ENCODE measurements at regions not wholly inside any gene's neighbourhood (a gene's known extent, or its start where the extent isn't known, plus 50 kb on each side); places are given as distances from the start of the nearest gene placed in this dataset.
A peak's percentile ranks its signal among the peaks of the same experiment; 100 is the strongest.
"Not testable (repeated sequence)": the region's sequence is repeated elsewhere in the genome, so short reads cannot be mapped to it uniquely, and the experiment has no call there.

DNA sequence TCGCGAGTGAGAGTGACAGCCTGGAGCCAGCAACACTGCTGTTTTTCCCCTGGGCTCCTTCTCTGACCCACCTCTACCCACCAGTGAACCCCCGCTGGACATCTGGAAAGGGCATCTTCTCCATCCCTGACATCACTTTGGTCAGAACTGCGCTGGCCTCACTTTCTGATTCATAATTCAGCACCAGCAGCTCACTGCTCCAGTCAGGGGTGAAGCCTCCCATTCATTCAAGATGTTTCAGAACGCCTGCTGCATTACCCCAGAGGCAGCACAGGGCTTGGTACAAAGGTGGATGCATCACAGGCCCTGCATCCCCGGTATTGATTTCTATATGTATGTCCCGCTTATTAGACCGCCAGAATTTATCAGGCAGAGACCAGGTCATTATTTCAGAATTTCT lies 182.8 kb upstream of the TSHZ3 start:
- DNase-seq, result no peak

GRCh38 chr19:31533114-31533513 lies 183.9 kb upstream of the TSHZ3 start:
- DNase-seq, result no peak

DNA sequence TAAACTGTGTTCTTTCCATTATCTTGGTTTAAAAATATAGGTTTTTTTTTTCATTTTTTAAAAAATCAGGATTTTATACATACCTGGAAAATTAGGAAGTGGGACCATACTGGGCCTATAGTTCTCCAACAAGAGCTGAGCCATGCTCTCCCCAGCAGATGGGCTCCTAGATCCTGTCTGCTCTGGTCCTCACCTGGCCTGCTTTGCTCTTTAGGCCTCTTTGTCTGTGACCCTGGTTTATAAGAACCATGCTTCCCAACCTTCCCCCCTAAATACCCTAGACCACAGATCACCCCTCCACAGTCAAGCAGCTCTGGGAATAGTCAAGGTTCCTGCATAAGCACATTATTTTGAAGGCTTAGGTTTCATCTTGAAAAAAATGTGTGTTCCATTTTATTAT lies 185.0 kb upstream of the TSHZ3 start:
- DNase-seq, result no peak

DNA sequence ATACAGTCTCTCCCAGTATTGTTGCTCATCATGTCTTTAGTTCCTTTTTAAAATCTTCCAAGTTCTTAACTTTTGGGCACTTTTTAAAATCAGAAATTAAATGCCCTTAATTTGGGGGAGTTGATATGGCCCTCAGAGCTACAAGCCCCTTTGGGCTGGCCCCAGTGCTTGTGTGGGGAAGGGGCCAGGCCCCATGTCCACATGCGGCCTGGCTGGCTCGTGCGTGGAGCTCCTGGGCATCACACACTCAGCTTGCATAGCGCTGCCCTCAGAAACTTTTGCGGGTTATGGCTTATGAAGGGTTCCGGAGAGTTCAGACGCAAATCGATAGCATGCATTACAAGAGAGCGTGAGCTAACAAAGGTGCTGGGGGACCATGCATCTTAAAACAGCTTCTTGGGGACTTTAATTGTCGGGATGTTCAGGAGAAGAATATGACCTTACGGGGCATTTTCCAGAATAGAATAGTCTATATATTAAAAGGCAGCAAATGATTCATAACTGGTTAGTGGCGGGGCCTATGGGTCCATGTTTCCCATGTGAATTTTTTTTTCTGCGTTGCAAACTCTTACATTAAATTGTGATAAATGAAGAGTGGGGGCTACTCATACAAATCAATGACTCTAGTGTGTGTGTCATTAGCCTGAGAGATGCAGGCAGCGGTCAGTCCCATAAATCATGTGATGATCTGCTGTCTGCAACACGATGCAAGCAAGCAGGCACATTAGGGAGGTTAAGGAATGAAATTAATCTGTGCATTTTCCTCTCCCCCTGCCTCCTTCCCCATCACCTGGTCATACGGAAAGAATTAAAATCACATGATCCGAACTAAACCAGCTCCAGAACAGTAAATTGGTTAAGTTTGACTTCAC lies 185.8 kb upstream of the TSHZ3 start:
- DNase-seq, result no peak

GRCh38 chr19:31535691-31536460 lies 186.6 kb upstream of the TSHZ3 start:
- no peak for DNase-seq

GRCh38 chr19:31537136-31537535 lies 187.9 kb upstream of the TSHZ3 start:
- DNase-seq, result no peak

DNA sequence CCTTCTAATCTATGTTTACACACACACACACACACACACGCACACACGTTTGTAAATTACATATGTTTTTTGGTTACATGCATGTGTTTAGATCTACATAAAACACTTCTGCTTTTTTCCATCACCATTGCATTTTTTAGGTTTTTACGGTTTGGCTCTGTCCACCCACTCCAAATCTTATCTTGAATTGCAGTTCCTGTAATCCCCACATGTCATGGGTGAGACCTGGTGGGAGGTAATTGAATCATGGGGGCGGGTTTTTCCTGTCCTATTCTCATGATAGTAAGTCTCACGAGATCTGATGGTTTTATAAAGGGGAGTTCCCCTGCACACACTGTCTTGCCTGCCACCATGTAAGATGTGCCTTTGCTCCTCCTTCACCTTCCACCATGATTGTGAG lies 188.7 kb upstream of the TSHZ3 start:
- DNase-seq, result not testable (repeated sequence)

GRCh38 chr19:31538879-31539278 lies 189.6 kb upstream of the TSHZ3 start:
- DNase-seq, result no peak

DNA sequence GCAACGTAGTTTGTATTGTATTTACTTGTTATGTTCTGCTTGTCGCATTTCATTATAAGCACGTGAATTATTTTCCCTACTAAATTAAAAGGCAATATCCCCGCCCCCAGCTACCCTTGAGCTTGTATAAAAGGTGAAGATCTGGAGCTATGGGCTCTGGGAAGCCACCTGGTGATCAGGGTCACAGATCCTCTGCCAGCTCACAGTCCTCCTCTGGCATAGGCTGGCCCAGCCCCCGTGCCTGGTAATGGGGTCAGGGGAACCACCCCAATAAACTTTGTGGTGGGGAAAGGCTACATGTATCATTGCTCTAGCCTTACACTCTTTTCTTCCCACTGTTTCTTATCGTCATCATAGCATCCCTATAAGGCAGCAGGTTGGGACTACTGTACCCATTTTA lies 190.2 kb upstream of the TSHZ3 start:
- no peak for DNase-seq

GRCh38 chr19:31541396-31541795 lies 192.2 kb upstream of the TSHZ3 start:
- DNase-seq, result no peak

DNA sequence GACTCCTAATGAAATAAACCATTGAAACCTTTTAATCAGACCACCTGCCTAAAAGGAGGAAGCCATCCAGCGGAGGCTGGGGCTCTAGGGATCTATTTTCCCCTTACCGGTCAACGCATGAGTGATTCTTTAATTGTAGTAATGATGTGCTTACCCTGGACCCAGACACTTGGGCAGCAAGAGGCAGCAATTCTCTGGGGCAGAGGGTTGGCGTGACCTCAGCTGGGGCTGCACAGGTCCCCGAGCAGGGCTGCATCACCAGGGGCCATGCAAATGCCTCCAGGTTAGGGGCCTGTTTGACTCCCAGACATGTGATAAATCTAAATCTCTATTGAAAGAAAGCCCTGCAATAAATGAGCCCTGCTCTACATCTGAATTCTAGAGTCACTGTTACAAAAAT lies 194.2 kb upstream of the TSHZ3 start:
- peak; percentile 86 for DNase-seq

GRCh38 chr19:31545777-31546176 lies 196.5 kb upstream of the TSHZ3 start:
- no peak for DNase-seq

GRCh38 chr19:31546205-31546960 lies 197.1 kb upstream of the TSHZ3 start:
- DNase-seq, result no peak

DNA sequence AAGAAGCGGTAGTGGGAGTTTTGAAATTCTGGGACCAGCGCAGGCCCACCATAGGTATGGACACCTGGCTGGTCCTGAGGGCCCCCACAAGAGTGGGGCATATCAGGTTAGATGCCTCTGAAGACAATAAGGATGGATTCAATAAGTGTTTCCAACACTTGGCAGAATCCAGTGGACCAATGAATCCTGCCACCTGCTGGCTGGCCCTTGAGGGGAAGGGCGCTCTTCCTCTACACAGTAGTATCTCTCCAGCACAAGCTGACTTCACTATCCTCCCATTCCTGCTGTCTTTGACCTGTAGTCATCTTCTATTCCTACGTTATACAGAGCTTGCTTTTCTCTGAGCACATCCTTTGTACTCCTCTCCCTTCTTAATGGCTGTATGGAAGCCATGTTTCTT lies 199.7 kb upstream of the TSHZ3 start:
- DNase-seq, result no peak

- no peak for DNase-seq
Observed at GRCh38 chr19:31553112-31553845, 204.0 kb upstream of the TSHZ3 start.

DNA sequence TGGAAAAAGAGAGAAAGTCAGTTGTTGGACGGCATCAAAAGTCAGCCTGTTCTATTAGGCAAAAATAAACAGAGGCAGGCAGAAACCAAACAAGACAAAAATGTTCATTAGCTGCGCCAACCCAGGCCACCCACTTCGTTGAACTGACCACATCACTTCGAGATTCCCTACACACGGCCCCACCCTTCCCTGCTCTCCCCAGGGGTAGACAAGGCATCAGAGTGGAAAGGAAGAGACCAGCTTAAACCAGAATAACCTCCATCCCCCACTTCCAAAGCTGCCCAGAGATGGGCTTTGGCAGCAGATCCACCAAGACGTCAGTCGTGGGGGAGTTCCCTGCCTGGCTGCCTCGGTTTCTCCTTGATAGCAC lies 204.6 kb upstream of the TSHZ3 start:
- no peak for DNase-seq

GRCh38 chr19:31554360-31554759 lies 205.1 kb upstream of the TSHZ3 start:
- no peak for DNase-seq

GRCh38 chr19:31555634-31556215 lies 206.5 kb upstream of the TSHZ3 start:
- no peak for DNase-seq

GRCh38 chr19:31559494-31559893 lies 210.3 kb upstream of the TSHZ3 start:
- no peak for DNase-seq

GRCh38 chr19:31560086-31561060 lies 211.1 kb upstream of the TSHZ3 start:
- DNase-seq, result no peak

DNA sequence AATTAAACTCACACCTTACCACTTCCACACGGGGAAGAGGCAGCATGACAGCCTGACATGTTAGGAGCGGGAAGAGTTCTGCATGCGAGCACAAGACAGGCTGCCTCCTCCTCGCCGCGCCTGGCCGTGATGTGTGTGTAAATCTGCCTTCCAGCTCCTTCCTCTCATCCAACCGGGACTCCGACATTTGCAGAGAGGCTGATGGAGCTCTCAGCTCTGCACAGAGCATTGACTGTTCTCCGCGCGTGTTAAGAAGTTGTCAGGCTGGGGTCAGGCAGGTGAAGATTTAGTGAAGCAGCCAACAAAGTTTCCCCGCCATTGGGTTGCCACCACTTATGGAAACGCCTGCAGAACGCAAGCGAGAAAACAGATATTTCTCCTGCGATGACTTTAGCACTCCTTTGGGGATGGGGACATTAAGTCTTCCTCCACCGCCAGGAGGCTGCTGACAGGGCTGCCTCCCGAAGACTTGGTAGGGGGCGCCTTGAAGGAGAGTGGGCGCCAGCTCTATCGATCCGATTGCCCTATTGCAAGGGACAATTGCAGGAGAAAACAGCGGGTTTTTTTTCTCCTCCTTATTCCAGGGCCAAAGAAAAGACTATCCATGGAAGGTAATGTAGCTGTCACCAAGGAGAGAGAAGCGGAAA lies 213.9 kb upstream of the TSHZ3 start:
- DNase-seq, result no peak
